NCI-H2107 (cell line): ENCODE measurements at regions not wholly inside any gene's neighbourhood (a gene's known extent, or its start where the extent isn't known, plus 50 kb on each side); places are given as distances from the start of the nearest gene placed in this dataset.

Experiments
- DNase-seq: peaks from one replicate; lab custom pipeline; 2025; lab: John Stamatoyannopoulos, UW

- no peak for DNase-seq
Observed at GRCh38 chr3:34239875-34240274, 441.4 kb downstream of the PDCD6IP start.

- DNase-seq: no peak
Observed at GRCh38 chr3:34247401-34247800, 449.0 kb downstream of the PDCD6IP start.

GRCh38 chr3:34248352-34248751, 449.9 kb downstream of the PDCD6IP start:
- no peak for DNase-seq

GRCh38 chr3:34254285-34254684, 455.9 kb downstream of the PDCD6IP start:
- DNase-seq: no peak

GRCh38 chr3:34256021-34256420, 457.6 kb downstream of the PDCD6IP start:
- peak; percentile 59 for DNase-seq

- no peak for DNase-seq
Observed at GRCh38 chr3:34256791-34257190, 458.4 kb downstream of the PDCD6IP start.

- peak; percentile 25 for DNase-seq
Observed at GRCh38 chr3:34258271-34258998, 460.0 kb downstream of the PDCD6IP start.

GRCh38 chr3:34260271-34261000, 462.0 kb downstream of the PDCD6IP start:
- no peak for DNase-seq

- no peak for DNase-seq
Observed at GRCh38 chr3:34261001-34261385, 462.6 kb downstream of the PDCD6IP start.

GRCh38 chr3:34263101-34263621, 464.7 kb downstream of the PDCD6IP start:
- DNase-seq: no peak

- DNase-seq: no peak
Observed at GRCh38 chr3:34264337-34265041, 466.1 kb downstream of the PDCD6IP start.

- no peak for DNase-seq
Observed at GRCh38 chr3:34267088-34267487, 468.7 kb downstream of the PDCD6IP start.

GRCh38 chr3:34268032-34268709, 469.7 kb downstream of the PDCD6IP start:
- DNase-seq: no peak

GRCh38 chr3:34275811-34276210, 477.4 kb downstream of the PDCD6IP start:
- DNase-seq: no peak

GRCh38 chr3:34276342-34276741, 477.9 kb downstream of the PDCD6IP start:
- no peak for DNase-seq

- no peak for DNase-seq
Observed at GRCh38 chr3:34277110-34277509, 478.7 kb downstream of the PDCD6IP start.

- no peak for DNase-seq
Observed at GRCh38 chr3:34279901-34280300, 481.5 kb downstream of the PDCD6IP start.

GRCh38 chr3:34283751-34284150, 485.3 kb downstream of the PDCD6IP start:
- DNase-seq: no peak

- peak; percentile 2 for DNase-seq
Observed at GRCh38 chr3:34284959-34285826, 486.8 kb downstream of the PDCD6IP start.

GRCh38 chr3:34285827-34286188, 487.4 kb downstream of the PDCD6IP start:
- no peak for DNase-seq

- no peak for DNase-seq
Observed at GRCh38 chr3:34292605-34293300, 494.3 kb downstream of the PDCD6IP start.
